Stimulated activated naive CD8-positive, alpha-beta T cell treated with anti-CD3 and anti-CD28 coated beads, Interleukin-15, Interleukin-2, amounts not matched to agents 100 ng/mL and 50 ng/mL, for 24 hours (primary cell): ENCODE measurements at regions not wholly inside any gene's neighbourhood (a gene's known extent, or its start where the extent isn't known, plus 50 kb on each side); places are given as distances from the start of the nearest gene placed in this dataset.
"Not testable (repeated sequence)": the region's sequence is repeated elsewhere in the genome, so short reads cannot be mapped to it uniquely, and the experiment has no call there.

ENCODE experiments used
- H3K27ac Mint-ChIP-seq: one replicate; pipeline ENCODE4 v1.8.0; 2021; ENCODE audit warnings: mild to moderate bottlenecking, mixed read lengths
- H3K27me3 Mint-ChIP-seq: one replicate; pipeline ENCODE4 v1.8.0; 2021; ENCODE audit warnings: mixed read lengths
- H3K36me3 Mint-ChIP-seq: one replicate; pipeline ENCODE4 v1.8.0; 2021; ENCODE audit warnings: low read depth, mixed read lengths
- H3K4me1 Mint-ChIP-seq: one replicate; pipeline ENCODE4 v1.8.0; 2021; ENCODE audit warnings: low read depth, mixed read lengths
- H3K4me3 Mint-ChIP-seq: one replicate; pipeline ENCODE4 v1.8.0; 2021; ENCODE audit warnings: mild to moderate bottlenecking, mixed read lengths
- H3K9me3 Mint-ChIP-seq: one replicate; pipeline ENCODE4 v1.8.0; 2021; ENCODE audit warnings: mixed read lengths

DNA sequence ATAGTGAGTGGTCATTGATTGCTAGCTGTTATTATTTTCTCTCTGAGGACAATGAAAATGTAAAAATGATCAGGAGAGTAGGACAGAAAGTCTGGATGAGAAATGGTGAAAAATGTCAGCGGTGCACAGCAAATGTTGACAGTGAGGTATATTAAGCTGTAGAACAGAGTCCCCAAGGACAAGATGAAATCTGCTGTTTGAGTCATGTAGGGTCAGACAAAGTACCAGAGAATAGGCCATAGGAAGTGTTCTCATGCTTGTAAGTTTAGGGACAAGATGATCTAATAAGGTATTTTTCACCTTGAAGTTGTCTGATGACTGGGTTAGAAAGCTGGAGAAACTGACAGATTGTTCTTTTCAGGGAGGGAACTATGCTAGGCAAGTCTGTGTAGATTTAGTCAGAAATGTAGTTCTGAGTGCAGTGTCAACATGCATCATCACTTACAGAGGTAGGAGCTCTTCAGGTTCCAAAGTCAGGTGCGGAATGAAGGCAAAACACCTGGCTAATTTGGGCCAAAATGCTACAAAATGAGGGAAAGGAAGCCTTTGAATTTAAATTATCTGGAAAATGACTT is 369.3 kb downstream of the DLEU7 start:
- Mint-ChIP-seq H3K27ac (no peak overlapping the region), H3K4me1 (no peaks in the 10 kb centered on the region), H3K9me3 (no peaks in the 10 kb centered on the region), H3K36me3 (no peaks in the 10 kb centered on the region), H3K27me3 (peaks cover 10% of the 10 kb centered on the region), H3K4me3 (no peak overlapping the region)

DNA sequence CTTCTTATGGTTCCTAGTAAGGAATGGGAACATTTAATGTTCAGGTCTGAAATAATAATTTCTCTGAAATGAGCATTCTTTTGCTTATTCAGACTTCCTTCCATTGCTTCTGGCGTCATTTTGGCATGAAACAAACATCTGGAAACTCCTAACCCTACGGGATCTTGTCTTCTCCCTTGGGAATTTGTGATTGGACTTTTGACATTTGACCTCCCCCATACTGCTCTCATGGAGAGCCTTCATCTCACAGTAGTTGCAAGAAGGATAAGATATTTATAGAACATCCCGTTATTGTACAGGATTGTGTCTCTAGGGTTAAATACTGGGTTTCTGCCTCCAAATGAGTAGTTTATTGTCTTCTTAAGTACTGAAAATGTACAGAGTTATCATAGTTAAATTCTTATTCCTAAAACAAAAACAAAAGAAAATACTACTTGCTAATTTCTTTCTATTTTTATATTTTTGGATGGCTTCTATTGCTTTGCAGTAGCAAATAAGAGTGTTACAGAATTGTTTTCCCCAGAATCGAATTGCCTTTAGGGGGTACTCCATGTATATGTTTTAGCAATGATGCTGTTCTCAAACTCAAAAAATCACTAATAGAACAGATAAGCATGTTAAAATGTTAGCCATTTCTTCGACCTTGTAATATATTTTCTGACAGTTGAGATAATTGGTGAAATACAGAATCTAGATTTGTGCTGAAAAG is 366.8 kb downstream of the DLEU7 start:
- Mint-ChIP-seq H3K27ac (no peak overlapping the region), H3K4me1 (no peaks in the 10 kb centered on the region), H3K36me3 (no peaks in the 10 kb centered on the region)

DNA sequence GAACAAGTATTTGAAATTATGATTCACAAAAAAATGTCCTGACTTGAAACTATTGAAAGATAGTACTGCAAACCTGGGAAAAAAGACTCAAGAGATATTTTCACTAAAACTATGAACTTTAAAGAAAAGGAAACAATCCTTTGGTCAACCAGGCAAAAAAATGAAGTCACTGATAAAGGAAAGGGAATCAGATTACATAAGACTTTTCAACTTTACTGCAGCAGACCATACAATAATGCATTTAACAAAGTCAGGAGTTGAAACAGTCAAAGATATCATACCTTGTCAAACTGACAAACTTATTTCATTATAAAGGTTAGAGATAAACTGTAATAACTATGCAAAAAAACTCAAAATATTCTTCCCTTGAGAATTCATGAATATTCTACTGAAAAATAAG is 361.6 kb downstream of the DLEU7 start:
- peaks cover 4% of the 10 kb centered on the region for H3K27me3 Mint-ChIP-seq
- no peak overlapping the region for H3K27ac Mint-ChIP-seq
- no peaks in the 10 kb centered on the region for H3K9me3 Mint-ChIP-seq
- H3K36me3 Mint-ChIP-seq: no peaks in the 10 kb centered on the region
- no peak overlapping the region for H3K4me3 Mint-ChIP-seq
- no peaks in the 10 kb centered on the region for H3K4me1 Mint-ChIP-seq

More for the DNA sequence above, 366.8 kb downstream of the DLEU7 start:
- Mint-ChIP-seq H3K27me3 (peaks cover 5% of the 10 kb centered on the region), H3K9me3 (no peaks in the 10 kb centered on the region), H3K4me3 (no peak overlapping the region)

DNA sequence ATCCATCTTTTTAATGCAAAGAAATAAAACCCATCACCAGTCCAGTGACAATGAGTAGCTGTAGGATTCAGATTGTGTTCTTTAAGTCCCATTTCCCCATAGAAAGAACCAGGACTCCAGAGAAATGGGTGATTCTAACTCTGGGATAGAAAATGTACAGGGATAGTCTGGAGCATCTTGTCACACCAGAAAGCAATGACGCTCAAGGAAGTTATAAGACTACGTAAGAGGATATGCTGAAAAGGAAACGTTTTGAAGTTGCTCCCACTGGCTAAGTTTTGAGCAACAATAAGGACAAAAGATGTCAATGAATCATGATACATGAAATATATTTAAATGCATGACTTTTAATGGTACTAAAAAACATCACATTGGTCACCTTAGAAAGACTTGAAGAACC is 360.1 kb downstream of the DLEU7 start:
- Mint-ChIP-seq H3K27me3 (peaks cover 4% of the 10 kb centered on the region), H3K36me3 (no peaks in the 10 kb centered on the region), H3K4me3 (no peak overlapping the region), H3K27ac (no peak overlapping the region), H3K9me3 (no peaks in the 10 kb centered on the region), H3K4me1 (no peaks in the 10 kb centered on the region)

DNA sequence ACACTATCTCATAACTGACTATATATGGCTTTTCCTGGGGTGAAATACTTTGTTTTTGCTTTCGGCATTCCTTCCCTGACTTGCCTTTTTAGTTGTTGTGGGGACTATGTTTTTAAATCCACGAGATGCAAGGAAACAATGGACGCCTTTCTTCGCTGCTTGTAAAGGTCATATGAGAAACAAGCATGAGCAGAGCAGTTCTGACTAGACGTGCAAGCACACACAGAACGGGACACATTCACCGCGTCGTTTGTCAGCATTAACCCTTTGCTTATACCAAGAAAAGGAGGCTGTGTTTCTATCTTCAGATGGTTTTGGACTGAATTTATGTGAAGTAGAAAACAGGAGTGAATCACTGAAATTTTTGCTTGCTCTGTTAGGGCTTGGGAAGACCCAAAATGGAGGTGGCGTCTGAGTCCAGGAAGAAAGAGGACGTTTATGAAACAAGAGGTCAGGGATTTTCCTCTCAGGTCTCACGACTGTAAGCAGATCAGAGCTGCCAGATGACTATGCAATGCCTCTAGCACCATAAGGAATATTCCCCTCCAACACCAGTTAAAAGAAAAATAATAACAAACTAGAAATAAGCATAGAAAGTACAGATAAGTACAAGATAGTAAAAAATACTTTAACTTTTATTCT is 358.9 kb downstream of the DLEU7 start:
- Mint-ChIP-seq H3K9me3 (no peaks in the 10 kb centered on the region), H3K27ac (no peak overlapping the region), H3K4me3 (no peak overlapping the region), H3K27me3 (peaks cover 4% of the 10 kb centered on the region), H3K36me3 (no peaks in the 10 kb centered on the region), H3K4me1 (no peaks in the 10 kb centered on the region)

DNA sequence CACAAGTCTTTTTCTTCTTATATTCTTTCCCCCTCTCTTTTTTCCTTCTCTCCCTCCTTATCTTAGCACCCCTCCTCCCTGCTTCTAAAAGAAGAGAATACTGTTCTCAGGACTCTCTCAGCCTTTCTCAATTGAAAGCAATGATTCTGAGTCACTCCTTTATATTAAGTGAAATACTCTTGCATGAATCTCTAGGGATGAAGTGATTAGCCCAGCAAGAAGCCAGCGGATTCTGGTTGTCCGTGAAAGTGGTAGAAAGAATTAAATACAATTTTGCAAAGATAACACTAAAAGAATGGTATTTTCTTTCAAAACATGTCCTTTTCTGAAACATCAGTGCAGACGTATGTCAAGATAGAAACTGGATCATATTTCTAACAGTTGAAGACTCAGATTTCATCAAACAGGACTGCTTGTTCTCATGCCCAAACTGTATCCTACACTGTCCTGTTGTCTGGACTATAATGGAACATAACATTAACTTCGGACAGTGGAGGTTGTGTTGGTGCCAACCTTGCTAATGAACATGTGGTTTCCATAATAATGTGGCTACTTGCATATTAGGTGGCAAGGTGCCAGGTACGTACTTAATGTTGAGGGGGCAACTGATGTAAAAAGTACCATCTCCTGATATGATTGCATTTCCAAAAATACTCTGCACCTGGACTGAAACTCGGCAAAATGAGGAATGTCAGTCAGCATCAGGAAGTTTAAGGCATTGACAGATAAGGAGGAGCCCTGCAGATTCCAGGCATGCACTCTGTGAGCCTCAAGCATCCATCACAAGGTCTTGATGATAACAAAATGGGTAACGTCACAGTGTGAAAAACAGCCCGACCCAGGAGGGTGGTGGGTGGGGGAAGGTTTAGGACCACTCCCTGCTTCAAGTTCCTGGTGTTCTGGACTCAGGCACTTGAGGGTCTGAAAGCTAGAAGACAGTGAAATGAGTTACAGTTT is 357.2 kb downstream of the DLEU7 start:
- H3K36me3 Mint-ChIP-seq: no peaks in the 10 kb centered on the region
- no peak overlapping the region for H3K27ac Mint-ChIP-seq
- H3K4me3 Mint-ChIP-seq: no peak overlapping the region
- no peaks in the 10 kb centered on the region for H3K9me3 Mint-ChIP-seq
- H3K4me1 Mint-ChIP-seq: no peaks in the 10 kb centered on the region
- peaks cover 4% of the 10 kb centered on the region for H3K27me3 Mint-ChIP-seq

DNA sequence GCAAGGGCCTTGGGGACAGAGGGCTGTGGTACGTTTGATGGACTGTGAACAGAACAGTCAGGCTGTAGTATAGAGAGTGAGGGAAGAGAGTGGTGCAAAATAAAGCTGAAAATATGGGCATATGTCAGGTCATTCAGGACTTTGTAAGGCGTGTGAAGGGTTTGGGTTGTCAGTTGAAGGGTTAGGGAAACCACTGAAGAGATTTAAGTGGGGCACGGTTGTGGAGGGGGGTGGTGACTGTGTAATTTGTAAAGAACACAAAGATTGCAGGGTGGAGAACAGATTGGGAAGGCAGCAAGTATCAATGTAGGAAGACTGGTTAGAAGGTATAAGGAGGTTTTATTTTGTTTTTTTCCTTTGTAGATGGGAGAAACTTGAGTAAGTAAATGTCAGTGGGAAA is 349.8 kb downstream of the DLEU7 start:
- H3K27ac Mint-ChIP-seq: no peak overlapping the region
- H3K4me1 Mint-ChIP-seq: no peaks in the 10 kb centered on the region

DNA sequence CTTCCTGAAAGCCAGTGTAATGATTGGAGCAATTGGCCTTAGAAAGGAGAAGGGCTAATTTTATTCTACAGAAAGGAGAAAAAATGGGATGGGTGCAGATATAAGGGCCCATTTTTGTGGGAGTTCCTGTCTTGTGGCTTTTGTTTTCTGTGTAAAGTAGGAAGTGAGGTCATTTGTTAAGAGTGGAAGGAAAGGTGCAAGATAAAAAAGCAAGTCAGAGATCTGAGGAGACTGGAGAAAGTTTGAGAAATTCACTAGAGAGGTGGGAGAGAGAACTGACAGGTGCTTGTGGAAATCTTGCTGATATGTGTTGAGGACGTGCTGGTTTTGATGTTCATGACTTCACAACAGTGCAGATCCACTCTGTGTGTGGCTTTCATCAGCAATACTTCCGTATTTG is 349.4 kb downstream of the DLEU7 start:
- Mint-ChIP-seq H3K9me3 (no peaks in the 10 kb centered on the region), H3K4me1 (no peaks in the 10 kb centered on the region), H3K27ac (no peak overlapping the region), H3K4me3 (no peak overlapping the region), H3K36me3 (no peaks in the 10 kb centered on the region), H3K27me3 (no peaks in the 10 kb centered on the region)

More for the DNA sequence above, 349.8 kb downstream of the DLEU7 start:
- Mint-ChIP-seq H3K4me3 (no peak overlapping the region), H3K9me3 (no peaks in the 10 kb centered on the region), H3K27me3 (no peaks in the 10 kb centered on the region), H3K36me3 (no peaks in the 10 kb centered on the region)

DNA sequence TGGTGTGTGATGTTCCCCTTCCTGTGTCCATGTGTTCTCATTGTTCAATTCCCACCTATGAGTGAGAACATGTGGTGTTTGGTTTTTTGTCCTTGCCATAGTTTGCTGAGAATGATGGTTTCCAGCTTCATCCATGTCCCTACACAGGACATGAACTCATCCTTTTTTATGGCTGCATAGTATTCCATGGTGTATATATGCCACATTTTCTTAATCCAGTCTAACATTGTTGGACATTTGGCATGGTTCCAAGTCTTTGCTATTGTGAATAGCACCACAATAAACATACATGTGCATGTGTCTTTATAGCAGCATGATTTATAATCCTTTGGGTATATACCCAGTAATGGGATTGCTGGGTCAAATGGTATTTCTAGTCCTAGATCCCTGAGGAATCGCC is 340.3 kb downstream of the DLEU7 start:
- H3K4me3 Mint-ChIP-seq, H3K4me1 Mint-ChIP-seq, H3K9me3 Mint-ChIP-seq, H3K36me3 Mint-ChIP-seq, H3K27ac Mint-ChIP-seq, H3K27me3 Mint-ChIP-seq: not testable (repeated sequence)

DNA sequence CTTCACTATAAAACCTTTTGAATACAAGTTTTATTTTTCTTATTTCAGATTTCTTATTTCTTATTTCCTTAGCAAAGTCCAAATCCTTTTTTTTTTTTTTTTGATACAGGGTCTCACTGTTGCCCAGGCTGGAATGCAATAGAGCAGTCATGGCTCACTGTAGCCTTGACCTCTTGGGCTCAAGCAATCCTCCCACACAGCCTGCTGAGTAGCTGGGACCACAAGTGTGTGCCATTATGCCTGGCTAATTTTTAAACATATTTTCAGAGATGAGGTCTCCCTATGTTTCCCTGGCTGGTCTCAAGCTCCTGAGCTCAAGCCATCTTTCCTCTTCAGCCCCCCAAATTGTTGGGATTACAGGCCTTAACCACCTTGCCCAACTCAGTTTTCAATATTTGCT is 334.3 kb downstream of the DLEU7 start:
- H3K27me3 Mint-ChIP-seq: no peaks in the 10 kb centered on the region
- no peak overlapping the region for H3K27ac Mint-ChIP-seq
- no peaks in the 10 kb centered on the region for H3K36me3 Mint-ChIP-seq
- peaks cover 3% of the 10 kb centered on the region for H3K9me3 Mint-ChIP-seq
- no peaks in the 10 kb centered on the region for H3K4me1 Mint-ChIP-seq
- no peak overlapping the region for H3K4me3 Mint-ChIP-seq

DNA sequence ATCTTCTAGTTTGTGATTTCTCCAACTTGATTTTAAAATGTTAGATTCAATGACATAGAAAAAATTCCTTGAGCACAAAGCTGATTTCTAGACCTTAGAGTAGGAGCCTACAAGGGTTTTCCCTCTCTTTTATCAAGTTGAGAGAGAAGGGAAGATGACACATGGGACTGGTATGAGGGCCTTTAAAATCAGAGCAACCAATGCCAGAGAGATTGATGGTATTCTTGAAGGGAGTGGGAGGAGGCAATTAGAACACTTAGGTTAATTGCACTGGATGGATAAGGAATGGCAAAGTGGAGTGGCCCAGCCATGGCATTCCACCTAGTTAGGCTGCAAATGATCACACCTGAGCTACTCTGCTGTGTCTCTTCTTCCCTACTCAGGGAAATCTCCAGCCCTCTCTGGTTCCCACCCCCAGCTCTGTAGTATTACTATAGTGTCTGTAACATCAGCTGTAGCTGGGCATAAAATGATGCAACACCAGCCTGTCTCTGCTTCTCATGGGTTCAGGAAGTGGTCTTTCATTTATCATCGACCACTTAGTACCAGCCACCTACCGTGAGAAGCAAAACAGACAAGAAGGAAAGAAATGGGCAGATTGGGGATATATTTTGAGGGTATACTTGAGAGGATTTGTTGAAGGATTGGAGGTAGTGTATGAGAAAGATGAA is 333.6 kb downstream of the DLEU7 start:
- Mint-ChIP-seq H3K4me1 (no peaks in the 10 kb centered on the region), H3K4me3 (no peak overlapping the region), H3K27ac (no peak overlapping the region), H3K36me3 (no peaks in the 10 kb centered on the region), H3K27me3 (no peaks in the 10 kb centered on the region), H3K9me3 (peaks cover 3% of the 10 kb centered on the region)

DNA sequence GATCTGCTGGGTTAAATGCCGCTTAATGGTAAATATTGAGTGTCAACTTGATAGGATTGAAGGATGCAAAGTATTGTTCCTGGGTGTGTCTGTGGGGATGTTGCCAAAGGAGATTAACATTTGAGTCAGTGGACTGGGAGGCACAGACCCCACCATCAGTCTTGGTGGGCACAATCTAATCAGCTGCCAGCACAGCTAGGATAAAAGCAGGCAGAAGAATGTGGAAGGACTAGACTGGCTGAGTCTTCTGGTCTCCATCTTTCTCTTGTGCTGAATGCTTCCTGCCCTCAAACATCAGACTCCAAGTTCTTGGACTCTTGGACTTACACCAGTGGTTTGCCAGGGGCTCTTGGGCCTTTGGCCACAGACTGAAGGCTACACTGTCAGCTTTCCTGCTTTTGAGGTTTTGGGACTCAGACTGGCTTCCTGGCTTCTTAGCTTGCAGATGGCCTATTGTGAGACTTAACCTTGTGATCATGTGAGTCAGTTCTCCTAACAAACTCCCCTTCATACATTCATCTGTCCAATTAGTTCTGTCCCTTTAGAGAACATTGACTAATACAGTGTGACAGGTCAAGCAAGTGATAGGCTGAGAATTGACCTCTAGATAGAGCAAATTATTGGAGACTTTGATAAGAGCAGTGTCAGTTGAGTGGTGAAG is 332.5 kb downstream of the DLEU7 start:
- not testable (repeated sequence) for H3K36me3 Mint-ChIP-seq, H3K4me3 Mint-ChIP-seq, H3K9me3 Mint-ChIP-seq, H3K27me3 Mint-ChIP-seq, H3K27ac Mint-ChIP-seq, H3K4me1 Mint-ChIP-seq

DNA sequence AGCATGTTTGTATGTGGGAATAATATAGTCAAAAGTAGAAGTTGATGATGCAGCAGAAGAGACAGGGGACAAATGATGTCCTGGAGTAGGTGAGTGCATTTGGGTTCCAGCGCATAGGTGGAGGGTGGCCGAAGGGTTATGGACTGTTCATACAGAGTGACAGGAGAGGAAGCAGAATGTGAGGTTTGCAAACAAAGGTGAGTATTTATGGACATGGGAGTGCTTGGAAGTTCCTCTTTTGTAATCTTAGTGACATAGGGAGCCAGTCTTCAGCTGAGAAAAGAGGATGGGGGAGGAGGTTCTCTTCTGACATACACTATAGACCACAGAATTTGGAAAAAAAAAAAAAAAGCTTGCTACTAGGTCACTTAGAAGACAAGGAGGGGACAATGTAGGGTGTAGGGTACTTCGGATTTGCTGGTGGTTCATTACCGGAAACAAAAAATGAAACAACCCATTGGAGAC is 331.6 kb downstream of the DLEU7 start:
- H3K36me3 Mint-ChIP-seq: no peaks in the 10 kb centered on the region
- no peak overlapping the region for H3K27ac Mint-ChIP-seq
- H3K9me3 Mint-ChIP-seq: peaks cover 3% of the 10 kb centered on the region
- no peaks in the 10 kb centered on the region for H3K27me3 Mint-ChIP-seq
- H3K4me3 Mint-ChIP-seq: no peak overlapping the region
- H3K4me1 Mint-ChIP-seq: no peaks in the 10 kb centered on the region
